ENCODE measurements at regions not wholly inside any gene's neighbourhood (a gene's known extent, or its start where the extent isn't known, plus 50 kb on each side); places are given as distances from the start of the nearest gene placed in this dataset.
"Not testable (repeated sequence)": the region's sequence is repeated elsewhere in the genome, so short reads cannot be mapped to it uniquely, and the experiment has no call there.

DNA sequence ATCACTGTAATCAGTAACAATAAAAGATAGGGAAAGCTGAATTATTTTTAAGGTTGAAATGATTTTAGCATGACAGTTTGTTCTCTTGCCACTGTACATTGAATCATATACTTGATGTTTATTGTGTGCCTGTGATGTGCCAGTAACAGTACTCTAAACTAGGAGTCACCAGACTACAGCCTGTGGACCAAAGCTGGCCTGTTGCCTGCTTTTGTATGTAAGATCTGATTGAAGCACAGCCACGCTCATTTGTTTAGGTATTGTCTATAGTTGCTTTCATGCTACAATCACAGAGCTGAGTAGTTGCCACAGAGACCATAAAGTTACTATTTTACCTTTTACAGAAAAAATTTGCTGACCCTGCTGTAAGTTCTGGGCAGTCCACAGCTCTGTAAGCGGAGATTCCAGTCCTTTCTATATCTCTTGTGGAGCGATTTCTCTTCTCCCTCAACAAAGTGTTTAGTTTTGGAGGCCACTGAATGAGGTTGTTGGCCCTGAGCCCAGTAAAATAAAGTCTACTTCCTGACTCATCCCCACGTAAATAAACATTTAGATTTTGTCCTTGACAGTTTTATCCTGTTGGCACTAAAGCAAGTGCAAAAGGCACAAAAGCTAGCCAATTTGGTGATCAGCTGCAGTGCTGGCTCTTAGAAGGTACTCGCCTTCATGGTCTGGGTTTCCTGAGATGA lies 173.7 kb upstream of the VKORC1L1 start:
- TF ChIP-seq, protein P1, sequence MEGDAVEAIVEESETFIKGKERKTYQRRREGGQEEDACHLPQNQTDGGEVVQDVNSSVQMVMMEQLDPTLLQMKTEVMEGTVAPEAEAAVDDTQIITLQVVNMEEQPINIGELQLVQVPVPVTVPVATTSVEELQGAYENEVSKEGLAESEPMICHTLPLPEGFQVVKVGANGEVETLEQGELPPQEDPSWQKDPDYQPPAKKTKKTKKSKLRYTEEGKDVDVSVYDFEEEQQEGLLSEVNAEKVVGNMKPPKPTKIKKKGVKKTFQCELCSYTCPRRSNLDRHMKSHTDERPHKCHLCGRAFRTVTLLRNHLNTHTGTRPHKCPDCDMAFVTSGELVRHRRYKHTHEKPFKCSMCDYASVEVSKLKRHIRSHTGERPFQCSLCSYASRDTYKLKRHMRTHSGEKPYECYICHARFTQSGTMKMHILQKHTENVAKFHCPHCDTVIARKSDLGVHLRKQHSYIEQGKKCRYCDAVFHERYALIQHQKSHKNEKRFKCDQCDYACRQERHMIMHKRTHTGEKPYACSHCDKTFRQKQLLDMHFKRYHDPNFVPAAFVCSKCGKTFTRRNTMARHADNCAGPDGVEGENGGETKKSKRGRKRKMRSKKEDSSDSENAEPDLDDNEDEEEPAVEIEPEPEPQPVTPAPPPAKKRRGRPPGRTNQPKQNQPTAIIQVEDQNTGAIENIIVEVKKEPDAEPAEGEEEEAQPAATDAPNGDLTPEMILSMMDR (conservative IDR thresholded peaks at IDR 0.05 in 1 of 2, IDR thresholded peaks at IDR 0.05 in 1 of 2; ENCODE audit: low read depth in 1 of 2, low read length in 2 of 2) = not testable (repeated sequence)
- TF ChIP-seq EZH2 (IDR thresholded peaks at IDR 0.05; ENCODE audit: low read length, missing control alignments) = not testable (repeated sequence)

Data from fibroblast of lung (primary cell).